ENCODE measurements at regions not wholly inside any gene's neighbourhood (a gene's known extent, or its start where the extent isn't known, plus 50 kb on each side); places are given as distances from the start of the nearest gene placed in this dataset.
"Not testable (repeated sequence)": the region's sequence is repeated elsewhere in the genome, so short reads cannot be mapped to it uniquely, and the experiment has no call there.

GRCh38 chr13:107612376-107612775 is 603.0 kb downstream of the LIG4 start:
- ChIA-PET CTCF (ENCODE audit: partially characterized antibody) (no interaction called here), POLR2A (ENCODE audit: partially characterized antibody) (no interaction called here)
- no peak for DNase-seq
- H3K36me3 ChIP-seq (ENCODE audit: insufficient read depth, low read length) = no peaks in the 10 kb centered on the region
- intact Hi-C loops (cut with micrococcal nuclease) = no loop called here
- H3K36me3 Mint-ChIP-seq = no peaks in the 10 kb centered on the region
- H3K9me3 ChIP-seq (ENCODE audit: control insufficient read depth in 1 of 2, low read length in 2 of 2) = no peaks in the 10 kb centered on the region
- H3K27me3 ChIP-seq (ENCODE audit: insufficient read depth, low read length) = no peaks in the 10 kb centered on the region
- no peak overlapping the region for H3K4me3 Mint-ChIP-seq
- no peak overlapping the region for H3K27ac Mint-ChIP-seq
- H3K4me1 Mint-ChIP-seq = no peaks in the 10 kb centered on the region
- H3K27ac ChIP-seq (ENCODE audit: low read depth, low read length) = no peak overlapping the region
- H3K4me1 ChIP-seq (ENCODE audit: insufficient read depth, low read length) = no peaks in the 10 kb centered on the region
- H3K4me3 ChIP-seq (ENCODE audit: low read length in 2 of 2) = no peak overlapping the region
- peaks cover 2 to 13% (median 4%) of the 10 kb centered on the region in 8 donors for H3K9me3 Mint-ChIP-seq
- H3K27me3 Mint-ChIP-seq = no peaks in the 10 kb centered on the region

- H3K9me3 Mint-ChIP-seq = peaks cover 2 to 10% (median 3%) of the 10 kb centered on the region in 8 donors
- ChIA-PET CTCF (ENCODE audit: partially characterized antibody) (no interaction called here), POLR2A (ENCODE audit: partially characterized antibody) (no interaction called here)
- Histone ChIP-seq H3K27me3 (ENCODE audit: insufficient read depth, low read length) (no peaks in the 10 kb centered on the region), H3K4me3 (ENCODE audit: low read length in 2 of 2) (no peak overlapping the region), H3K36me3 (ENCODE audit: insufficient read depth, low read length) (no peaks in the 10 kb centered on the region), H3K27ac (ENCODE audit: low read depth, low read length) (no peak overlapping the region), H3K9me3 (ENCODE audit: control insufficient read depth in 1 of 2, low read length in 2 of 2) (no peaks in the 10 kb centered on the region), H3K4me1 (ENCODE audit: insufficient read depth, low read length) (no peaks in the 10 kb centered on the region)
- H3K4me1 Mint-ChIP-seq = no peaks in the 10 kb centered on the region
- no peak overlapping the region for H3K4me3 Mint-ChIP-seq
- no peak overlapping the region for H3K27ac Mint-ChIP-seq
- H3K36me3 Mint-ChIP-seq = no peaks in the 10 kb centered on the region
- no peaks in the 10 kb centered on the region for H3K27me3 Mint-ChIP-seq
- intact Hi-C loops (cut with micrococcal nuclease) = no loop called here
- no peak for DNase-seq
Observed at GRCh38 chr13:107608736-107609135, 606.6 kb downstream of the LIG4 start.

- POLR2A ChIA-PET (ENCODE audit: partially characterized antibody) = no interaction called here
- no peaks in the 10 kb centered on the region for H3K27me3 Mint-ChIP-seq
- no peak overlapping the region for H3K4me3 Mint-ChIP-seq
- CTCF ChIA-PET (ENCODE audit: partially characterized antibody) = no interaction called here
- H3K4me1 Mint-ChIP-seq = no peaks in the 10 kb centered on the region
- no peaks in the 10 kb centered on the region for H3K36me3 Mint-ChIP-seq
- intact Hi-C loops (cut with micrococcal nuclease) = no loop called here
- no peak overlapping the region for H3K4me3 ChIP-seq (ENCODE audit: low read length in 2 of 2)
- H3K36me3 ChIP-seq (ENCODE audit: insufficient read depth, low read length) = no peaks in the 10 kb centered on the region
- DNase-seq = no peak
- H3K9me3 ChIP-seq (ENCODE audit: control insufficient read depth in 1 of 2, low read length in 2 of 2) = no peaks in the 10 kb centered on the region
- H3K4me1 ChIP-seq (ENCODE audit: insufficient read depth, low read length) = no peaks in the 10 kb centered on the region
- no peak overlapping the region for H3K27ac Mint-ChIP-seq
- H3K27ac ChIP-seq (ENCODE audit: low read depth, low read length) = no peak overlapping the region
- H3K27me3 ChIP-seq (ENCODE audit: insufficient read depth, low read length) = no peaks in the 10 kb centered on the region
- peaks cover 0 to 6% (median 2%) of the 10 kb centered on the region in 8 donors for H3K9me3 Mint-ChIP-seq
Observed at GRCh38 chr13:107600971-107601370, 614.4 kb downstream of the LIG4 start.

GRCh38 chr13:107596306-107596705 is 619.0 kb downstream of the LIG4 start:
- DNase-seq; intact Hi-C loops (cut with micrococcal nuclease); H3K9me3 Mint-ChIP-seq; H3K4me3 Mint-ChIP-seq; H3K27ac Mint-ChIP-seq; H3K4me1 ChIP-seq (ENCODE audit: insufficient read depth, low read length); CTCF ChIA-PET (ENCODE audit: partially characterized antibody); H3K4me1 Mint-ChIP-seq; H3K27ac ChIP-seq (ENCODE audit: low read depth, low read length); H3K27me3 Mint-ChIP-seq; H3K36me3 ChIP-seq (ENCODE audit: insufficient read depth, low read length); H3K4me3 ChIP-seq (ENCODE audit: low read length in 2 of 2); H3K36me3 Mint-ChIP-seq; H3K27me3 ChIP-seq (ENCODE audit: insufficient read depth, low read length); H3K9me3 ChIP-seq (ENCODE audit: control insufficient read depth in 1 of 2, low read length in 2 of 2); POLR2A ChIA-PET (ENCODE audit: partially characterized antibody): not testable (repeated sequence)

- Histone ChIP-seq H3K27me3 (ENCODE audit: insufficient read depth, low read length) (no peaks in the 10 kb centered on the region), H3K27ac (ENCODE audit: low read depth, low read length) (no peak overlapping the region), H3K36me3 (ENCODE audit: insufficient read depth, low read length) (no peaks in the 10 kb centered on the region), H3K4me1 (ENCODE audit: insufficient read depth, low read length) (no peaks in the 10 kb centered on the region), H3K4me3 (ENCODE audit: low read length in 2 of 2) (no peak overlapping the region), H3K9me3 (ENCODE audit: control insufficient read depth in 1 of 2, low read length in 2 of 2) (no peaks in the 10 kb centered on the region)
- Mint-ChIP-seq H3K4me3 (no peak overlapping the region), H3K27me3 (no peaks in the 10 kb centered on the region), H3K36me3 (no peaks in the 10 kb centered on the region), H3K4me1 (no peaks in the 10 kb centered on the region), H3K9me3 (peaks cover 0 to 3% (median under 1%) of the 10 kb centered on the region in 8 donors), H3K27ac (no peak overlapping the region)
- DNase-seq = no peak
- intact Hi-C loops (cut with micrococcal nuclease) = no loop called here
- ChIA-PET POLR2A (ENCODE audit: partially characterized antibody) (no interaction called here), CTCF (ENCODE audit: partially characterized antibody) (no interaction called here)
Observed at GRCh38 chr13:107590556-107590955, 624.8 kb downstream of the LIG4 start.

- peaks cover 0 to 5% (median 2%) of the 10 kb centered on the region in 8 donors for H3K9me3 Mint-ChIP-seq
Observed at GRCh38 chr13:107587681-107588080, 627.7 kb downstream of the LIG4 start.

GRCh38 chr13:107586216-107586615 is 629.1 kb downstream of the LIG4 start:
- intact Hi-C loops (cut with micrococcal nuclease) = no loop called here
- Mint-ChIP-seq H3K27me3 (no peaks in the 10 kb centered on the region), H3K4me1 (no peaks in the 10 kb centered on the region), H3K36me3 (no peaks in the 10 kb centered on the region), H3K4me3 (no peak overlapping the region), H3K27ac (no peak overlapping the region), H3K9me3 (peaks cover 0 to 5% (median 2%) of the 10 kb centered on the region in 8 donors)
- H3K27me3 ChIP-seq (ENCODE audit: insufficient read depth, low read length) = no peaks in the 10 kb centered on the region
- H3K4me1 ChIP-seq (ENCODE audit: insufficient read depth, low read length) = no peaks in the 10 kb centered on the region
- H3K27ac ChIP-seq (ENCODE audit: low read depth, low read length) = no peak overlapping the region
- ChIA-PET CTCF (ENCODE audit: partially characterized antibody) (no interaction called here), POLR2A (ENCODE audit: partially characterized antibody) (no interaction called here)
- H3K36me3 ChIP-seq (ENCODE audit: insufficient read depth, low read length) = no peaks in the 10 kb centered on the region
- DNase-seq = no peak
- H3K9me3 ChIP-seq (ENCODE audit: control insufficient read depth in 1 of 2, low read length in 2 of 2) = no peaks in the 10 kb centered on the region
- H3K4me3 ChIP-seq (ENCODE audit: low read length in 2 of 2) = no peak overlapping the region

More at GRCh38 chr13:107587681-107588080, 627.7 kb downstream of the LIG4 start:
- DNase-seq = no peak
- no peaks in the 10 kb centered on the region for H3K4me1 ChIP-seq (ENCODE audit: insufficient read depth, low read length)
- no peaks in the 10 kb centered on the region for H3K9me3 ChIP-seq (ENCODE audit: control insufficient read depth in 1 of 2, low read length in 2 of 2)
- H3K36me3 ChIP-seq (ENCODE audit: insufficient read depth, low read length) = no peaks in the 10 kb centered on the region
- Mint-ChIP-seq H3K4me3 (no peak overlapping the region), H3K27me3 (no peaks in the 10 kb centered on the region), H3K36me3 (no peaks in the 10 kb centered on the region), H3K27ac (no peak overlapping the region), H3K4me1 (no peaks in the 10 kb centered on the region)
- ChIA-PET CTCF (ENCODE audit: partially characterized antibody) (no interaction called here), POLR2A (ENCODE audit: partially characterized antibody) (no interaction called here)
- no peak overlapping the region for H3K4me3 ChIP-seq (ENCODE audit: low read length in 2 of 2)
- no peaks in the 10 kb centered on the region for H3K27me3 ChIP-seq (ENCODE audit: insufficient read depth, low read length)
- H3K27ac ChIP-seq (ENCODE audit: low read depth, low read length) = no peak overlapping the region
- intact Hi-C loops (cut with micrococcal nuclease) = no loop called here

GRCh38 chr13:107585469-107586180 is 629.7 kb downstream of the LIG4 start:
- Mint-ChIP-seq H3K27me3 (no peaks in the 10 kb centered on the region), H3K27ac (no peak overlapping the region), H3K9me3 (peaks cover 0 to 5% (median 3%) of the 10 kb centered on the region in 8 donors), H3K36me3 (no peaks in the 10 kb centered on the region), H3K4me1 (no peaks in the 10 kb centered on the region), H3K4me3 (no peak overlapping the region)
- DNase-seq = no peak
- no peaks in the 10 kb centered on the region for H3K9me3 ChIP-seq (ENCODE audit: control insufficient read depth in 1 of 2, low read length in 2 of 2)
- ChIA-PET POLR2A (ENCODE audit: partially characterized antibody) (no interaction called here), CTCF (ENCODE audit: partially characterized antibody) (no interaction called here)
- H3K36me3 ChIP-seq (ENCODE audit: insufficient read depth, low read length) = no peaks in the 10 kb centered on the region
- no peaks in the 10 kb centered on the region for H3K4me1 ChIP-seq (ENCODE audit: insufficient read depth, low read length)
- no peak overlapping the region for H3K4me3 ChIP-seq (ENCODE audit: low read length in 2 of 2)
- no peak overlapping the region for H3K27ac ChIP-seq (ENCODE audit: low read depth, low read length)
- H3K27me3 ChIP-seq (ENCODE audit: insufficient read depth, low read length) = no peaks in the 10 kb centered on the region
- intact Hi-C loops (cut with micrococcal nuclease) = no loop called here

Data from CD4-positive, alpha-beta memory T cell (primary cell).